Prostate gland (tissue), 2 donors: ENCODE measurements at regions not wholly inside any gene's neighbourhood (a gene's known extent, or its start where the extent isn't known, plus 50 kb on each side); places are given as distances from the start of the nearest gene placed in this dataset.

Experiments
- DNase-seq: peaks from one replicate; pipeline ENCODE4 v3.0.0-alpha.2; 2019; ENCODE audit warnings: low spot score
- H3K27ac ChIP-seq, 2 donors: fragments of 200-600 bp; sonication (generic); 2 replicates each; pipeline ENCODE4 v1.5.1; 2017 to 2019
- H3K27me3 ChIP-seq: fragments of 200-600 bp; sonication (generic); replicated peaks from 2 replicates; pipeline ENCODE4 v1.5.1; 2019; ENCODE audit not compliant: insufficient read depth
- H3K36me3 ChIP-seq, 2 donors: fragments of 200-600 bp; sonication (generic); 1 replicate in 1 of 2; 2 replicates in 1 of 2; pipeline versions ENCODE4 v1.5.1 to v1.8.1; 2017 to 2019
- H3K4me1 ChIP-seq: fragments of 200-600 bp; sonication (generic); replicated peaks from 2 replicates; pipeline ENCODE4 v1.5.1; 2019
- H3K4me3 ChIP-seq, 2 donors: fragments of 200-600 bp; sonication (generic); 2 replicates each; pipeline ENCODE4 v1.5.1; 2017 to 2019
- H3K9me3 ChIP-seq: fragments of 200-600 bp; sonication (generic); 2 replicates; pipeline ENCODE4 v1.5.1; 2017
- CTCF ChIP-seq, 4 experiments: fragments of 200-600 bp in 2 of 4; fragments of 450-650 bp in 2 of 4; sonication (generic) in 2 of 4; IDR thresholded peaks; 1 replicate in 3 of 4; 2 replicates in 1 of 4; pipeline ENCODE4 v1.5.1; 2016 to 2019; ENCODE audit warnings: antibody characterized with exemption in 4 of 4, mild to moderate bottlenecking in 2 of 4, moderate library complexity in 2 of 4
- POLR2A ChIP-seq: fragments of 450-650 bp; IDR thresholded peaks from one replicate; pipeline ENCODE4 v1.6.1; 2016; ENCODE audit warnings: antibody characterized with exemption, mild to moderate bottlenecking
- POLR2AphosphoS5 ChIP-seq: sonication (generic); formaldehyde crosslinking; IDR thresholded peaks from one replicate; pipeline ENCODE4 v1.6.1; 2017; ENCODE audit warnings: antibody characterized with exemption
- WGBS: methylation state at CpG from one replicate; pipeline ENCODE4 v1.1.5; 2018; 5-methylcytosine and 5-hydroxymethylcytosine counted together
- intact Hi-C: fragments of 100-400 bp; cut with DNase I; formaldehyde crosslinking; loops from one replicate; pipeline ENCODE4 v1.14.2; 2022

DNA sequence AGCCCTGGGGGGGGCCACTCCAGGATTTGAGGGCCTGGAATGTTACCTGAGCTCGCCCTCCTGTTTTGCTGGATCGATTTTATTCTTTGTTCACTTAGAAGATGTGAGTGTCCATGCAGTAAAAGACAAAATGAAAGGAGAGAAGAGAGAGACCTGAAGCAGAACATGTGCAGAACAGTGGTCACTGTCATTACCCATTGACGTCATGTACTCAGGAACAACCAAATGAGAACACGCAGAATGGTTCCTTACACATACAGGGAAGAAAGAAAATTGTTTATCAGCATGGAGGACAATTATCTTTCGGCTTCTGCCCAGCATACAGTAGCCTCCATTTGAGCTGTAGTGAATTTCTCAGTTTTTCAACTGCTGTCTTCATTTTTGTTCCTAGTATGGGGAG is 258.1 kb downstream of the FNDC1 start:
- Histone ChIP-seq H3K4me1 (no peaks in the 10 kb centered on the region), H3K4me3 (no peak overlapping the region), H3K27ac (no peak overlapping the region), H3K9me3 (no peaks in the 10 kb centered on the region), H3K36me3 (no peaks in the 10 kb centered on the region), H3K27me3 (no peaks in the 10 kb centered on the region)
- intact Hi-C loops: no loop called here
- no peak for DNase-seq
- WGBS: 81% methylated on average over 5 of the region's 5 CpGs
- TF ChIP-seq POLR2A (no peak), CTCF (IDR thresholded peaks at IDR 0.05) (no peak), POLR2AphosphoS5 (no peak)

- no peaks in the 10 kb centered on the region for H3K27me3 ChIP-seq
- no peaks in the 10 kb centered on the region for H3K4me1 ChIP-seq
- no peaks in the 10 kb centered on the region for H3K36me3 ChIP-seq
- DNase-seq: no peak
- no peaks in the 10 kb centered on the region for H3K9me3 ChIP-seq
- no peak overlapping the region for H3K27ac ChIP-seq
- intact Hi-C loops: no loop called here
- no peak overlapping the region for H3K4me3 ChIP-seq
- WGBS: 92% methylated on average over 6 of the region's 6 CpGs
- TF ChIP-seq CTCF (IDR thresholded peaks at IDR 0.05) (no peak), POLR2A (no peak)
These were observed 256.2 kb downstream of the FNDC1 start for GRCh38 chr6:159425421-159425820.

GRCh38 chr6:159422041-159422984 is 253.1 kb downstream of the FNDC1 start:
- WGBS: 79% methylated on average over 20 of the region's 20 CpGs

DNA sequence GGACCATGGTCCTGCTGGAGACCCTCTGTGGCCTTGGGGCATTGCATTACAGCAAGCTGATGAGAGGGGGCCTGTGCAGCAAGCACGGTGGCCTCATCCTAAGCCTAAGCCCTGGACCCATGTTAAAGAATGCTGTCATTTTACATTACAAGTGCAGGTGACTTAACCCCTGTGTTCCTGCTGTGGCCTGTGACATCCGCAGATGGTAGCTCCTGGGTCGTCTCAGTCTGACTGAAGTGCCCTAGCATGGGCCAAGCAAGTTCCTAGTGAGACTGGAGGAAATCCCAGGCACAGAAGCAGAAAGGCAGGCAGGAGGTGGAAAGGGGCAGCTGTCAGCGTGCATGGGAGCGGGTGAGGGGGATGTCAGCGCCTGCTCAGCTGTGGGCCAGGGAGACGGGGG is 252.4 kb downstream of the FNDC1 start:
- intact Hi-C loops: no loop called here
- H3K9me3 ChIP-seq: no peaks in the 10 kb centered on the region
- H3K4me1 ChIP-seq: no peaks in the 10 kb centered on the region
- no peaks in the 10 kb centered on the region for H3K27me3 ChIP-seq
- DNase-seq: no peak
- TF ChIP-seq POLR2A: no peak
- TF ChIP-seq CTCF (IDR thresholded peaks at IDR 0.05): no peak
- WGBS: 70% methylated on average over 7 of the region's 7 CpGs
- H3K27ac ChIP-seq: no peak overlapping the region
- no peaks in the 10 kb centered on the region for H3K36me3 ChIP-seq
- no peak overlapping the region for H3K4me3 ChIP-seq

More at GRCh38 chr6:159422041-159422984, 253.1 kb downstream of the FNDC1 start:
- Histone ChIP-seq H3K27ac (no peak overlapping the region), H3K27me3 (no peaks in the 10 kb centered on the region), H3K4me3 (no peak overlapping the region), H3K9me3 (no peaks in the 10 kb centered on the region), H3K36me3 (no peaks in the 10 kb centered on the region), H3K4me1 (no peaks in the 10 kb centered on the region)
- intact Hi-C loops: no loop called here
- TF ChIP-seq POLR2AphosphoS5 (no peak), POLR2A (no peak), CTCF (IDR thresholded peaks at IDR 0.05) (no peak)
- no peak for DNase-seq

- no peak for TF ChIP-seq POLR2A
- no peak overlapping the region for H3K4me3 ChIP-seq
- no peaks in the 10 kb centered on the region for H3K27me3 ChIP-seq
- WGBS: 52% methylated on average over 2 of the region's 2 CpGs
- intact Hi-C loops: no loop called here
- H3K36me3 ChIP-seq: no peaks in the 10 kb centered on the region
- H3K9me3 ChIP-seq: no peaks in the 10 kb centered on the region
- no peaks in the 10 kb centered on the region for H3K4me1 ChIP-seq
- H3K27ac ChIP-seq: no peak overlapping the region
- DNase-seq: no peak
These were observed 249.8 kb downstream of the FNDC1 start for GRCh38 chr6:159418997-159419396.
